Thoracic aorta (tissue), 2 donors: ENCODE measurements at regions not wholly inside any gene's neighbourhood (a gene's known extent, or its start where the extent isn't known, plus 50 kb on each side); places are given as distances from the start of the nearest gene placed in this dataset.

Source experiments
- ATAC-seq: fragments of 150-250 bp; one replicate; pipeline ENCODE4 v1.8.0; 2017; ENCODE audit warnings: low read depth; ENCODE audit not compliant: insufficient number of reproducible peaks, low FRiP score
- DNase-seq: peaks from one replicate; pipeline ENCODE4 v3.0.0-alpha.2; 2020; ENCODE audit warnings: low spot score
- H3K27ac ChIP-seq, 2 donors: fragments of 200-600 bp; sonication (generic); 1 replicate in 1 of 2; 2 replicates in 1 of 2; pipeline ENCODE4 v1.5.1; 2016; ENCODE audit warnings: mild to moderate bottlenecking in 2 of 2, moderate library complexity in 2 of 2
- H3K27me3 ChIP-seq: fragments of 200-600 bp; sonication (generic); replicated peaks from 2 replicates; pipeline ENCODE4 v1.6.0; 2016; ENCODE audit warnings: mild to moderate bottlenecking; ENCODE audit not compliant: insufficient read depth
- H3K36me3 ChIP-seq: fragments of 200-600 bp; sonication (generic); one replicate; pipeline ENCODE4 v1.5.1; 2016
- H3K4me1 ChIP-seq, 2 donors: fragments of 200-600 bp; sonication (generic); 1 replicate in 1 of 2; 2 replicates in 1 of 2; pipeline versions ENCODE4 v1.5.1 to v1.6.0; 2016; ENCODE audit warnings: low read depth in 2 of 2, mild to moderate bottlenecking in 1 of 2; ENCODE audit not compliant: control insufficient read depth in 1 of 2
- H3K4me3 ChIP-seq: fragments of 200-600 bp; sonication (generic); 2 replicates; pipeline ENCODE4 v1.5.1; 2016; ENCODE audit warnings: mild to moderate bottlenecking
- H3K9me3 ChIP-seq: fragments of 200-600 bp; sonication (generic); 2 replicates; pipeline ENCODE4 v1.5.1; 2016
- TF ChIP-seq, protein P1 (sequence below): fragments of 200-600 bp; sonication (generic); IDR thresholded peaks from one replicate; pipeline ENCODE4 v1.5.1; 2019; ENCODE audit warnings: antibody characterized with exemption

- Histone ChIP-seq H3K36me3 (no peaks in the 10 kb centered on the region), H3K27me3 (no peaks in the 10 kb centered on the region), H3K4me3 (no peak overlapping the region), H3K9me3 (no peaks in the 10 kb centered on the region), H3K4me1 (no peaks in the 10 kb centered on the region), H3K27ac (no peak overlapping the region)
- no peak for DNase-seq
- TF ChIP-seq, protein P1, sequence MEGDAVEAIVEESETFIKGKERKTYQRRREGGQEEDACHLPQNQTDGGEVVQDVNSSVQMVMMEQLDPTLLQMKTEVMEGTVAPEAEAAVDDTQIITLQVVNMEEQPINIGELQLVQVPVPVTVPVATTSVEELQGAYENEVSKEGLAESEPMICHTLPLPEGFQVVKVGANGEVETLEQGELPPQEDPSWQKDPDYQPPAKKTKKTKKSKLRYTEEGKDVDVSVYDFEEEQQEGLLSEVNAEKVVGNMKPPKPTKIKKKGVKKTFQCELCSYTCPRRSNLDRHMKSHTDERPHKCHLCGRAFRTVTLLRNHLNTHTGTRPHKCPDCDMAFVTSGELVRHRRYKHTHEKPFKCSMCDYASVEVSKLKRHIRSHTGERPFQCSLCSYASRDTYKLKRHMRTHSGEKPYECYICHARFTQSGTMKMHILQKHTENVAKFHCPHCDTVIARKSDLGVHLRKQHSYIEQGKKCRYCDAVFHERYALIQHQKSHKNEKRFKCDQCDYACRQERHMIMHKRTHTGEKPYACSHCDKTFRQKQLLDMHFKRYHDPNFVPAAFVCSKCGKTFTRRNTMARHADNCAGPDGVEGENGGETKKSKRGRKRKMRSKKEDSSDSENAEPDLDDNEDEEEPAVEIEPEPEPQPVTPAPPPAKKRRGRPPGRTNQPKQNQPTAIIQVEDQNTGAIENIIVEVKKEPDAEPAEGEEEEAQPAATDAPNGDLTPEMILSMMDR = no peak
- no peak for ATAC-seq
Observed at GRCh38 chr10:83667594-83667993, 471.7 kb upstream of the GHITM start.

DNA sequence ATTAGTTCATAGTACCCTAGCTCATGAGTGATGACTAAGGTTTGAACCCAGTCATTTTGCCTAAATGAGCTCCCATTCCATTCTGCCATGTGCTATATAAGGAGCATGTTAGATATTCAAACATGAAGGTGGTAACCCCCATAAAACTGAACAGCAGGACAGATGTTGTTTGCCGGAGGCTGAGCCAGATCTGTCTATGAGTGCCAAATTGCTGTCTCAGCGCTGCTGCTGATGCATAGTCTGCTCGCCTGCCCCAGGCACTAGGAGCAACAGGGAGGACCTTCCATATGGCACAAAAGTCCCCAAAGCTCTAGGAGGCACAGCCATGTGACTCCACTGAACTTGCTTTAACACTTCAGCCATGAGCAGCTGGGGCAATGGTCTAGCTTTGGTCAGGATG, 466.0 kb upstream of the GHITM start:
- H3K27me3 ChIP-seq = no peaks in the 10 kb centered on the region
- H3K4me1 ChIP-seq = no peaks in the 10 kb centered on the region
- H3K36me3 ChIP-seq = no peaks in the 10 kb centered on the region
- H3K4me3 ChIP-seq = no peak overlapping the region
- no peak for ATAC-seq
- H3K9me3 ChIP-seq = no peaks in the 10 kb centered on the region
- TF ChIP-seq, protein P1 = no peak
- H3K27ac ChIP-seq = no peak overlapping the region
- DNase-seq = no peak

DNA sequence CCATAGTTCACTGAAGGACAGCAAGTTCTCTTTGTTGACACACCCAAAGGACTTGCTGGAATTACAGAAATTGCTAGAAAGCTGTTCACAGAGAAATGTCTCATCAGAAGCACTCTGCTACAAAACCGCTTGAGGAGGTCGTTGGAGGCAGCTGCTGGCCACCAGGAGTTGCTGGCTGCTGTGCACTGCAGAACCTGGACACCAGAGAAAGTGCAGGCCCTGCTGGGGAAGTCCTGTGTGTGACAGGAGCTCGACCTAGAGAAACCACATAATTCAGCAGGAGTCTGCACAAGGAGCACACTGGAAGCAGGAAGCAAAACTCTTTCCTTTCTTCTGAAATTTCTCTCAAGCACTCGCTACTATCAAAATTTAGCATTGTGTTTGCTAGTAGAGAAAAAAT, 461.5 kb upstream of the GHITM start:
- TF ChIP-seq, protein P1 = no peak
- H3K27me3 ChIP-seq = no peaks in the 10 kb centered on the region
- DNase-seq (no peak), ATAC-seq (no peak)
- no peaks in the 10 kb centered on the region for H3K36me3 ChIP-seq
- H3K27ac ChIP-seq = no peak overlapping the region
- H3K4me1 ChIP-seq = no peaks in the 10 kb centered on the region
- H3K9me3 ChIP-seq = no peaks in the 10 kb centered on the region
- H3K4me3 ChIP-seq = no peak overlapping the region

GRCh38 chr10:83678850-83679249, 460.5 kb upstream of the GHITM start:
- TF ChIP-seq, protein P1 = no peak
- H3K36me3 ChIP-seq = no peaks in the 10 kb centered on the region
- no peaks in the 10 kb centered on the region for H3K4me1 ChIP-seq
- no peaks in the 10 kb centered on the region for H3K9me3 ChIP-seq
- DNase-seq (no peak), ATAC-seq (no peak)
- H3K4me3 ChIP-seq = no peak overlapping the region
- H3K27ac ChIP-seq = no peak overlapping the region
- no peaks in the 10 kb centered on the region for H3K27me3 ChIP-seq

- no peaks in the 10 kb centered on the region for H3K4me1 ChIP-seq
- H3K27ac ChIP-seq = no peak overlapping the region
- TF ChIP-seq, protein P1 = no peak
- H3K4me3 ChIP-seq = no peak overlapping the region
- no peaks in the 10 kb centered on the region for H3K27me3 ChIP-seq
- DNase-seq (no peak), ATAC-seq (no peak)
- H3K36me3 ChIP-seq = no peaks in the 10 kb centered on the region
- H3K9me3 ChIP-seq = no peaks in the 10 kb centered on the region
Observed at GRCh38 chr10:83680470-83680891, 458.8 kb upstream of the GHITM start.
